GM20431 (cell line): ENCODE measurements at regions not wholly inside any gene's neighbourhood (a gene's known extent, or its start where the extent isn't known, plus 50 kb on each side); places are given as distances from the start of the nearest gene placed in this dataset.

Source experiments
- in situ Hi-C: fragments of 300-500 bp; cut with MseI, MboI; formaldehyde crosslinking; loops from one replicate; pipeline ENCODE4 v1.15.0; 2020; ENCODE audit warnings: low sequenced_read_pairs; ENCODE audit not compliant: unreplicated experiment

DNA sequence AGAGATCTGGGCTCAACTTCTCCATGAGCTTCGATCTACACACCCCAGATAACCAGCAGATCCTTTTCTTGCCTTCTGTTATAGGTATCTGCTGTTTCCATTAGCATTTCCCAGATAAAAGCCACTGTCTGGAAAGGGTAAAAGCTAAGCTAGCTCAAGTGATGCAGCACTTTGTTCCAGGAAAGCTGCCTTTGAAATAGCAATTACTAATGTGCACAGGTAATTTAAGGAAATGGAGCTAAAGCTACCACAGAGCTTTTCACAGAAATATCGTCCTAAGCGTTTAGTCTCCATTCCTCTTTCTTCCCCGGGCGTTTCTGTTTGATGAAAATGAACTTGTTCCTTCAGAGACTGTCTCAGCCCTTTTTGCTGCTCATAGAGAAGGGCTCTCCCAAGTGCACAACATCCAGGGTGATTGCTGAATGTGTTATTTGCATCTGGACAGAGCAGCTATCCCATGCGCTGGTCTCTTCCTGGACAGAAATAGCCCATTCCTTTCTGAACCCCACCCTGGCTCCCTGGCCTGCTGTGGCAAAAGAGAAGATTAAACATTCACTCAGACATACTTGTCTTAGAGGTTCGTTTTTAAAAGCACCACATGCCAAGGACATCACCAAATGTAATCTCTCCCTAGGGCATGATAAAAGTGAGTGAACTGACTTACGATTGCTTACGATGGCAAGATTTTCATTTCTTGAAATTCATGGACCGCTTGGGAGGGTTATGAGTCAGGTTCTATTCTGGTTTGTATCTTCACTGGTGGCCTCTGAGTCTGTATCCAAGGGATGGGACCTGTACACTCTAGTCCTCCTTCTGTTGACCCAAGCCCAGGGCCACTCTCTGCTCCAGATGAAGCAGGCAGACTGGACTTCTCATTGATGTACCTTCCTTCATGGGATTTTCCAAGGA, 429.1 kb upstream of the CDH4 start:
- in situ Hi-C loops: no loop called here

DNA sequence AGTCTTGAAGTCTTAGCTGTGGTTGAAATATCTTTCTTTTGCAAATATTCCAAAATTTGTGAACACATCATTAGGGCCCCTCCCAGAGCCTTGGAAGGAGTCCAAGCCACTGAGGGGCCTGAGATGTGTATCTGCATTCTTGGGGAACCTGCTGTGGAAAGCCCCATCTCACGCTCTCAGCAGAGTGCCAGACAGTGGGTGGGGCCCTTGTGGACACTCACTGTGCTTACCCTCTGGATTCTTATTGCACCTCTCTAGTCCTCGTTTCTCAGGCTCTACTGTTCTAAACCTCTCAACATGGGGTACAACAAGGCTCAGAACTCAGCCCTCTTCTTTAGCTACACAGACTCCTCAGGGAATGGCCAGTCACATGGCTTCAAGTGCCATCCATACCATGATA, 416.2 kb upstream of the CDH4 start:
- in situ Hi-C loops: no loop called here

DNA sequence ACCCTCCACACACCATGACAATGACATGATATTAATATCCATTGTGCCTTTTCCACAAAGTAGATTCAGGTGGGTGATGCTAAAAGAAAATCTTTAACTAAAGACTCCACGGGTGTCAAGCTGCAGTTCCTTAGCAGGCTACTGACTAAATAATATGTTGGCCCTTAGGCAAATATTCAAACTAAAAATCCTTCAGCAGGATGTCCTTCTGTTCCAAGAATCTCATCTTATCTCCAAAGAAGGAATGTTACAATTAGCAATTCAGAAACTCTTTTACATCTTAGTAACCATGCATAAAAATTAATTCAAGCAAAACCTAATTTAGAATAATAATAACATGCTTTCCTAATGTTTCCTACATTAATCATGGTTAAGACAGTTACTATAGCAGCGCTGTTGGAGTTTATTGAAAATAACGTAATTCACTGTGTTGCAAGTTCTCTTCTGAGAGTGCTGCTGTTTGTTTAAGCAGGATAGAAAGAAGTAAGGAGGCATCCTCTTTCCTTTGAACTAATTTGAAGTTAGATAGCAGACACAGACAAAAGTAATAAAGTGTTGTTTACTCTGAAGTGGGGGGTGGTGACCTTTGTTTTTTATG, 414.8 kb upstream of the CDH4 start:
- in situ Hi-C loops: no loop called here

DNA sequence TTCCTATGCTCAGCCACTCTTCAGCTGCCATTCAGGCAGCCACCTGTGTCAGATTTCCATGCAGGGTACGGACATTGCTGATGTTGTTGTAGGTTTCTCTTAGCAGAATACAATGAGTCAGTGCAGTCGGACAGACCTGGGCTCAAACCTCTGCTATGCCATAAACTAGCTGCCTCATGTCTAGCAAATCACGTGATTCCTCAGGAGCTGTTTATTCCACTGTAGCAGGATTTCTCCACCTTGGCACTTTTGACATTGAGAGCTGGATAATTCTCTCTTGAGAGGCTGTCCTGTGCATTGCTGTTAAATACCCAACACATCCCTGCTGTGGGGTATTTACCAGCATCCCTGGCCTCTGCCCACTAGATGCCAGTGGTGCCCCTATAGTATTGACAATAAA, 413.8 kb upstream of the CDH4 start:
- in situ Hi-C loops: no loop called here

DNA sequence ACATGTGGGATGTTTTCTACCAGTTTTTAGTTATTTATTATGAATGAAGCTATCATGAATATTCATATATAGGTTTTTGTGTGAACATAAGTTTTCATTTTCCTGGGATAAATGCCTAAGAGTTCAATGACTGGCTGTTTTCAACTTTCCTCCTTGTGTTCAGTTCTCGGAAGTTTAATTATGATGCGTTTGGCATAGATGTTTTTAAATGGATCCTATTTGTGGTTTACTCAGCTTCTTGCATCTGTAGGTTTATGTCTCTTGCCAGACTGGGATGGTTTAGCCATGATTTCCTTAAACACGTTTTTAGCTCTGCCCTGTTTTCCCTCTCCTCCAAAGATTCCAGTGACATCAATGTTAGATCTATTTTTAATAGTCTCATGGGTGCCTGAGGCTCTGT, 411.1 kb upstream of the CDH4 start:
- in situ Hi-C loops: no loop called here

DNA sequence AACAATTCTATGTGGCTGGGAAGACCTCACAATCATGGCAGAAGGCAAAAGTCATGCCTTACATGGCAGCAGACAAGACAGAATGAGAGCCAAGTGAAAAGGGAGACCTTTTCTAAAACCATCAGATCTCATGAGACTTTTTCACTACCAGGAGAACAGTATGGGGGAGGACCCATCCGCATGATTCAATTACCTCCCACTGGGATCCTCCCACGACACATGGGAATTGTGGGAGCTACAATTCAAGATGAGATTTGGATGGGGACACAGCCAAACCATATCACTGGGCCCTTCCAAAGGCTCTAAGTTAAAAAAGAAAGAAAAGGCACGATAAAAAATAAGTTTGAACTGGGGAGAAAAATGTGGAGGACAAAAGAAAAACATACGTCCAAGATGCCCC, 406.9 kb upstream of the CDH4 start:
- in situ Hi-C loops: no loop called here

DNA sequence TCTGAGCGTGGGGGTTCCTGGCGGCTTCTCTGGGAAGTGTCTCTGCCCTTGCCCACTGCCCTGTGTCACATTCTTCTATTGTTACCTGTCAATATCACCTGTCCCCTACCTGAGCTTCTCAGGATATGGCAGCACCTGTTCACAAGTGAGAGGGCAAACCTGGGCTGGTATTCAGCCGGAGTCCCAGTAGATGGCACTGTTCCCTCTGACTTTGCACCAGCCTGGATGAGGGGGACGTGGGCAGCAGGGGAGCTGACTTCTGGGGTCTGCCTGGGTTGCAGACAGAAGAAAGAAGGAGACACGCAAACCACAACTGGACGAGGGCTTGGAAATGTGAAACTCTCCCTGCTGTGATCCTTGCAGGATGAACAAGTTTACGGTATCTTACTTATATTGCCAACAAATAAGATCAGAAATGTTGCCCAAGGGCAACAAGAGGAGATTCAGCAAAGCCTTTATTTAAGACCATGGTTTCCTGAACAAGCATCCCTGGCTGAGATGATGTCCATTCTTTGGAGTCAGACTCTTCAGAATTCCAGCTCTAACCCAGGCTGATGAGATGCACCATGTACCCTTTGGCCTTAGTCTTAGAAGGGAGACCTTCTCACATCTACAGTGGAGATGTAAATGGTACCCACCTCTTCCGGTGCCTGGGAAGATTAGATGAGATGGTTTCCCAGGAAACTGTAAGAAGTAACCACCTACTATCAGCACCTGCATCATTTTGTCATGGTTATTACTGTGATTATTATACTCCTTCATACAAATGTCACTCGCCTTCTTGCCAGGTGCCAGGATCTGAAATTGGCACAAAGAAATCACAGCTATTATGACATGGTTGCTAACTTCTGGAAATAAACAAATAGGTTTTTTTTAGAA, 400.0 kb upstream of the CDH4 start:
- in situ Hi-C loops: no loop called here

DNA sequence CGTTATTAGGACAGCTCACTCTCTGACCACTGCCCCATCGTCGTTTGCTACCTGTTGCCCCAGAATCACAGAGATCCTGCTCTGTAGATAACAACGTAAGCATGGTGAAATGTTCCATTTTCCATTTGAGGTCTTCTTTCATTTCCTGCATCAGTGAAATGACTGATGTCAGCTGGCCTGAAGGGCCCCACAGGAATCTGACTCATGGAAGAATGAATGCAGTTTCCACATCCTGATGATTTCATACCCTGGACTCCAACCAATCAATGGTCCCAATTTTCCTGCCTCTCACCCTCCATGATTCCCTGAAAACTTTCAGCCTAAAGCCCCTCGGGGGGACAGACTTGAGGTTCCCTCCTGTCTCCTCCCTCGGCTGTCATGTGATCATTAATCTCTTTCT, 394.4 kb upstream of the CDH4 start:
- in situ Hi-C loops: no loop called here

DNA sequence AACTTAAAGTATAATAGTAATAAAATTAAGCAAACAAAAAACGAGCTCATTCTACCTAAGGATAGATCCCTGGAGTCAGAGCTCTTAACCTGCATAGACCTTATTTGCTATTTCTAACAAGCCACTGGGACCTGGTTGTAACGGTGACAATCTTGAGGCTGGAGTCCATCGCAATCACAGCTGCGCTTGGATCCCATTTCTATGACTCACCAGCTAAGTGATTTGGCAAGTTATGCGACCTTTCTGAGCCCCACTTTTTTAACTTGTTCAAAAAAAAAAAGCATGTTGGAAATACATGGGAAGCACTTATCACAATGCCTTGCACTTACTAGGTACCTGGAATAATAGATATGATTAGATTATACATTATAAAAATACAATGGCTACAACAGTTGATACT, 389.5 kb upstream of the CDH4 start:
- in situ Hi-C loops: no loop called here

DNA sequence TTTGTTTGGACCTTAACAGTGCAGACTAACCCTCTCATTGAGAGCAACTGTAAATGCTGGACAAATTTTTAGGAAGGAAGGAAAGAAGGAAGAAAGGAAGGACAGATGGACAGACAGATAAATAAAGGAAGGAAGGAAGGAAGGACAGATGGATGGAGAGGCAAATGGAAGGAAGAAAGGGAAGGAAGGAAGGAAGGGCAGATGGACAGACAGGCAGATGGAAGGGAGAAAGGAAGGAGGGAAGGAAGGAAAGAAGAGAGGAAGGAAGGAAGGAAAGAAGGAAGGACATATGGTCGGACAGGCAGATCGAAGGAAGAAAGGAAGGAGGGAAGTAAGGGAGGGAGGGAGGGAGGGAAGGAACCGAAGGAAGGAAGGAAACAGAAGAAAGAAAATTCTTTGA, 388.5 kb upstream of the CDH4 start:
- in situ Hi-C loops: no loop called here

DNA sequence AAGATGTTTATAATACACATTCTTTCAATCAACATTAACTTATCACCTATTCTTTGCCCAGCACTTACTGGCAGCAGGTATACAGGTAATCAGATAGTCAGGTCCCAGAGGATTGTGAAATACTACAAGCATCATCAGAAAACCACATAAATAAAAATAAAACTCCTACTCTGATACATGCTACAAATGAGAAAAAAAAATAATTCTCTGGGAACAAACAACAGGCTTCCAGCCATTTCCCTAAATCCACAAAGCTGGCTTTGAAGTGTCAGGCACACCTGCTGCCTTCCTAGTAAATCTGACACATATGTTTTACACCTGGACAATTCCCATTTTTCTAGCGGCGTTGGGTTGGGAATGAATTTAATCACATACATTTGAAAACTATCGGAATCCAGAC, 384.5 kb upstream of the CDH4 start:
- in situ Hi-C loops: no loop called here

DNA sequence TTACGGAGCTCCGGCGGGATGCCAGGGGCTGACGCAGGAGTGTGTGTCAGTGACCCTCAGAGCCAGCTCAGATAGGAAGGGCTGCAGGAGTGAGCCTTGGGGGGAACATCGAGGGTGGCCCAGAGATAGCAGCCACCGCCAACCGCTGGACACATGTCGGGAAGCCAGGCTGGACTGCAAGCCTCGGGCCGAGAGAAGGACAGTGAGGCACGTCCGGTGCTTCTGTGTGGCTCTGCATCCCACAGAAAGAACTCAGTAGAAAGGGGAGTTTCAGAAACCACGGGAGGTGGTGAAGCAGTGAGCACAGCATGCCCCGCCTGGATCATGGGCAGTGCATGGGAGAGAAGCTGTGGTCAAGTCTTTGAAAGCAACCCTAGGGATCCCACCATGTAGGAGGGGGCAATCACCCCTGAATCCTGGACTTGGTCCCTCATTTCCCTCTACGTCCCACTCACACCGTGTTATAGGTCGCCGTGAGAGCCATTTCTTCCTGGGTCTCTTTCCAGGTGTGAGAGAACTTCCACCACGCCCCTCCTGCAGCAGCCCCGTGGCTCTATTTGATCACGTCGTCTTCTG, 383.7 kb upstream of the CDH4 start:
- in situ Hi-C loops: no loop called here

DNA sequence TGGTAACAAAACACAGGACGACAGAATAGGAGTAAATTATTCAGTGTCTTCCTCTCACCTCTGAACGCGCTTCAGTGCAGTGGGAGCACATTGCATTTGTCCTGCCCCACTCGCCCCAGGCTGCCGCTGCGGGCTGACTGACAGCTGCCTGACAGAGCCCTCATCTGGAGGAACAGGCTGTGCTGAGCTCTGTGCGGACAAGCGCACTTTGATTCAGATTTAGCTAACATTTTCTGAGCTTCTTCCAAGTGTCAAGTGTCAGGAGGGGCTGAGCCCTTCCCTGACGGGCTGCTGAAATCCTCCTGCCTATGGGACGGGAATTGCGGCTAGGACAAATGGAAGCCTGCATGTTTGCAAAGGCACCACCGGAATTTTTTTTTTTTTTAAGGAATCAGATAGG, 383.0 kb upstream of the CDH4 start:
- in situ Hi-C loops: no loop called here

DNA sequence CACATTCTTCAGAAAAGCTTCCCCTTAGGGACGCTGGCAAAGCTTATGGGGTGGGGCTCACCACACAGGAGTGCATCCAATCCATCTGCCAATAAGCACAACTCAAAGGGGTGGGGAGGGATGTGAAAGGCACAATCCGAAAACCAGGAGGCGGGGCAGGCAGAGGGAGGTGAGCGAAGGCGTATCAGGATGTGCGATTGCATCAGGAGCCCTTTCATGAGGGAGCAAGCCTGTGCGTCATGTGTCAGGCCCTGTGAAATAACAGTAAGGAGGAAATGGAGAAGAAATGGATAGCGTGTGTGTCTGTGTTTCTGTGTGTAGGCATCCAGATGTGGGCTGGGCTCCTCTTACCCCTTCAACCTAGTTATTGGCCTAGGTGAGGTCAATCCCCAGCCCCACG, 382.4 kb upstream of the CDH4 start:
- in situ Hi-C loops: no loop called here

DNA sequence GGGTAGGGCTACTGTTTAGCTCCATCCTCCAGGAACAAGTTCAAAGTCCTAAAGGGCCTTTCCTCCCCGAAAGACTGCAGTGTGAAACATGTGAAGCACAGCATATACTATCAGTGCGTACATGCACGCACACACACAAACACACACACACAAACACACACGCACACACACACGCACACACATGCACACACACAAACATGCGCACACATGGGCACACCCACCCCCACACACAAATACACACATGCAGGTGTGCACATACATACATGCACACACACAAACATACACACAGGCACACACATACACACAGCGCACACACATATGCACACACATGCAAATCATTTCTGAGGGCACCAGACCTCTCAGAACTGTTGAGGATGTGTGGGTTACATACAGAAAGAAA, 382.0 kb upstream of the CDH4 start:
- in situ Hi-C loops: no loop called here

DNA sequence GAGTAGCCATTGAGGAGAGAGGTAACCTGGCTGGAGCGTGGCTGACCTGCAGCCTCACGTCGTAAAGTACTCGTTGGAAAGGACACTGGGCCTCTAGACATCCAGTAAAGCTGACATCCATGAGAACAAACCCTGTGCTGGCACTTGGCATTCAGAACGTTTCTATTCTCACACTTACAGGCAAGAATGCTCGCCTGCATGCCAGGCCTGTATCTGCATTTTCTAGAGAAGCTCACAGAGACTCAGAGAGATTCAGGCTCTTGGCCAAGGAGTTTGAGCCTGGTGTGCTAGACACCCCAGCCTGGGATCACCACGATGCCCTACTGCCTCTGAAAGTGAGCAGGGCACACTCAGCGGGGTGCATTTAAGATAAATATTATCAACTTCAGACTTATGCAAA, 379.8 kb upstream of the CDH4 start:
- in situ Hi-C loops: no loop called here

DNA sequence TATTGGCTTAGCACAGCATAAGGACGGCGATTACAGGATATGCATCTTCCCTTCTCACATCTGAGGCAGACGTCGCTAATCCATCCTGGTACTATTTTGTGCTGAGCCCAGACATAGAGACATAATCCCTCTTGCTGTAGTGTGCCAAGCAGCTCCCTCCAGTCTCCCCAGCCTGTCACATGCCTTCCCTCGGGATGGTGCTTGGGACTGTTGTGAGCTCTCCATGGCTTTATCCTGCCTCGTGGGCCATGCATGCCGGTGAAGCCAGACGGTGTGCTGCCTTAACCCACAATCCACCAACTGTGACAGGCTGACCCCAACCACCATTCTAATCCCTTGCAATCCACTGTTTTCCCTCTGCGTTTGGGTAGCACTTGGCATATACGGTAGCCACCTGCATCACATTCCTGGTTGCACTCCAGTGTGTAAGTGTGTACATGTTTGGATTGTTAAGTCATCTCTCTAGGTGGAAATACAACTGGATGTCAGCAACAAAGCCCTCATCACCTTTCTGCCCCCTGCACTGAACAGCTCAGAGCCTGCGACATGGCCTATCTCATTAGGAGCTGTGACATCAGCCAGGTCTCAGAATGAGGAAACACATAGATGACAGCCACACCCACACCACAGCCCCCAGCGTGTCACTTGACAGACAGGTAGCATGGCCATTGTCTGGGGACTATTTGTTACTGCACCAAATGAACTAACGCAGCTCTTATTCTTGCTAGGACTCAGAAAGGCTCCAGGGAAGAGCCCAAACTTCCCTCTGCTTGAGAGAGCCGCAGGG, 374.8 kb upstream of the CDH4 start:
- in situ Hi-C loops: no loop called here

DNA sequence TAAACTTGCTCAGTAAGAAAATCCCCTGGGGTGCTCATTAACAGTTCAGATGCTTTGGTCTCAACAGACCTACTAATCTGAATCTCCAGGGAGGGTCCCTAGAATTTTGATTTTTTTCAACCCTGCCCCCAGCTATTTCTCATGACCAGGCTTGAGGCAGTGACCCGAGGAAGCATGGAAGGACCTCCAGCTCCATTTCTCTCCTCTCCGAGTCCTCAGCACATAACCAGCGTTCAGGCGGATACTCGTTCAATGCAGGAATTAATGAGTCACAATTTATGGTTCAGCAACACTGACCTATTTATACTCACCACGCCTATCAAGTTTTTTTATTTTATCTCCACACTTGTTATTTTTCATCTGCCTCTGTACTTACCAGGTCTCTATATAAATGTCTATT, 369.2 kb upstream of the CDH4 start:
- in situ Hi-C loops: no loop called here

DNA sequence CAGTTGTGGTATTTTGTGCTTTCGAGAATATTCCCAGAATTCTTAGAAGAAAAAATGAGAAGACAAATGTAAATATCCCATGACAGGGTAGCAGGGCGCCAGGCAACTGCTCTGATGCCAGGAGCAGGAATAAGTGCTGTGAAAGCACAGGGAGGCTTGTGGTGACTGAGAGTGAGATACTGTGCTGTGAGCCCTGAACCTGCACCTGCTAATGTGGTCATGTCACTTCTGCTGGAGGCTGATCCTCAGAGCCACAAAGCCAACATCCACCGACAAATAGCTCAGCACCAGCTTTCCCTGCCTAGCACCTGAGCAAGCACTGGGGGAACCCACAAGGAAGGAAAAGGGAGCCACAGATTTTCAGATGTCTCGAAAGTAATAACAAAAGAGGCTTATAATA, 368.6 kb upstream of the CDH4 start:
- in situ Hi-C loops: no loop called here

DNA sequence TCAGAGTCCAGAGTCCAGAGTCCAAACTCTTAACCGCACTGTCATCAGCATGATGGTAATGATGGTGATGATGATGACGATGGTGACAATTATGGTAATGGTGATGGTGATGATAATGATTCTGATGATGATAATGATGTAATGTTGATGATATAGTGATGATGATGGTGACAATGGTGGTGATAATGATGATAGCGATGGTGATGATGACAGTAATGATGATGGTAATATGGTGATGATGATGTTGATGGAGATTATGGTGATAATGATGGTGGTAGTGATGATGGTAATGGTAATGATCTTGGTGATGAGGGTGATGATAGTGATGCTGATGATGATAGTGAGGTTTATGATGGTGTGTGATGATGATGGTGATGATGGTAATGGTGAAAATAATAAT, 367.8 kb upstream of the CDH4 start:
- in situ Hi-C loops: no loop called here
